Head of caudate nucleus (tissue), 42 donors: ENCODE measurements at regions not wholly inside any gene's neighbourhood (a gene's known extent, or its start where the extent isn't known, plus 50 kb on each side); places are given as distances from the start of the nearest gene placed in this dataset.
"Not testable (repeated sequence)": the region's sequence is repeated elsewhere in the genome, so short reads cannot be mapped to it uniquely, and the experiment has no call there.

Experiments used
- DNase-seq, 42 donors: peaks; one replicate each; pipeline versions ENCODE4 v3.0.0 to v3.0.0-alpha.2; 2020 to 2021; ENCODE audit warnings: mixed read lengths in 7 of 42
- intact Hi-C: fragments of 100-400 bp; cut with DNase I; formaldehyde crosslinking; loops from one replicate; pipeline ENCODE4 v1.15.0; 2022

DNA sequence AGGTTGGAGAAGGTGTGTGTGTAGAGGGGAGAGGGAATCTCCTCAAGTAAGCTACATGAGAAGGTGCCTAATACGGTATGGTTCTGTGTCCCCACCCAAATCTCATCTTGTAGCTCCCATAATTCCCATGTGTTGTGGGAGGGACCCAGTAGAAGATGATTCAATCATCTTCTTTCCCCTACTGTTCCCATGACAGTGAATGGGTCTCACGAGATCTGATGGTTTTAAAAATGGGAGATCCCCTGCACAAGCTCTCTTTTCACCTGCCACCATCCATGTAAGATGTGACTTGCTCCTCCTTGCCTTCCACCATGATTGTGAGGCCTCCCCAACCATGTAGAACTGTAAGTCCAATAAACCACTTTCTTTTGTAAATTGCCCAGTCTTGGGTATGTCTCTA, 106.1 kb upstream of the PLEKHG1 start:
- intact Hi-C loops, DNase-seq: not testable (repeated sequence)

DNA sequence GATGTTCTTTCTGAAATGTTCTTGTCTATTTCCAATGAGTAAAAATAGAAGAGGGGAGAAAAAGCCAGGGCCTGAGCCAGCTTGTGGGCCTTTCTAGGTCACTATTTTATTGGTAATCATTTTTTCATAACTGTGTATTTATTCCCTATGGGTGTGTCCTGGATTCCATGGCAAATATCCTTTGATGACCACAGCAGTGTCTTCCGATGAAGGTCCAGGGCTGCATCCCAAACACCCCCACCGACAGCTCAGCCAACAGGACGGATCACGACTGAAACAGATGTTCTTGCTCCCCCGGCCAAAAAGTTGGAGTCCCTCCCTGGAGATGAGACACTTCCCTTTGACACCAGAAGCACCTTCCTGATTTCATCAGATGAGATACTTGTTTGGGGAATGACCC, 105.4 kb upstream of the PLEKHG1 start:
- intact Hi-C loops: no loop called here
- no peak for DNase-seq

DNA sequence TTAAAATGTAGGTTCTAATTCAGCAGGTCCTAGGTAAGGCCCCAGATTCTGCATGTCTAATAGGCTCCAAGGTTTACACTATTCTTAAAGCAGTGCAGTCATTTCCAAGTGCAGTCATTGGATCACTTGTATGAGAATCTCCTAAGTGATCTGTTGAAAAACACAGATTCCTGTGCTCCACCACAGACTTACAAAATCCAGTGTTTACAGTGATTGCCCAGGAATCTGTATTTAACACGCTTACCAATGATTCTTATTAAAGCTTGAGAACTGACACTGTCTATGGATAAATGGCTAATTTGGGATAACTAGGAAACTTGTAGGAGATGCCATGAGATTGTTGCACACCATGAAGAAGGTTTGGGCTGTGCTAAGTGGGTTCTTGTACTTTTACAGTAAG, 104.6 kb upstream of the PLEKHG1 start:
- intact Hi-C loops: no loop called here
- no peak for DNase-seq

- intact Hi-C loops: no loop called here
- no peak for DNase-seq
Observed at GRCh38 chr6:150496629-150497028, 103.1 kb upstream of the PLEKHG1 start.

- no peak for DNase-seq
- intact Hi-C loops: no loop called here
Observed at GRCh38 chr6:150499882-150500312, 99.8 kb upstream of the PLEKHG1 start.

- DNase-seq, intact Hi-C loops: not testable (repeated sequence)
Observed at GRCh38 chr6:150500568-150500967, 99.1 kb upstream of the PLEKHG1 start.

- DNase-seq: no peak
- intact Hi-C loops: no loop called here
Observed at GRCh38 chr6:150503041-150503440, 96.6 kb upstream of the PLEKHG1 start.

DNA sequence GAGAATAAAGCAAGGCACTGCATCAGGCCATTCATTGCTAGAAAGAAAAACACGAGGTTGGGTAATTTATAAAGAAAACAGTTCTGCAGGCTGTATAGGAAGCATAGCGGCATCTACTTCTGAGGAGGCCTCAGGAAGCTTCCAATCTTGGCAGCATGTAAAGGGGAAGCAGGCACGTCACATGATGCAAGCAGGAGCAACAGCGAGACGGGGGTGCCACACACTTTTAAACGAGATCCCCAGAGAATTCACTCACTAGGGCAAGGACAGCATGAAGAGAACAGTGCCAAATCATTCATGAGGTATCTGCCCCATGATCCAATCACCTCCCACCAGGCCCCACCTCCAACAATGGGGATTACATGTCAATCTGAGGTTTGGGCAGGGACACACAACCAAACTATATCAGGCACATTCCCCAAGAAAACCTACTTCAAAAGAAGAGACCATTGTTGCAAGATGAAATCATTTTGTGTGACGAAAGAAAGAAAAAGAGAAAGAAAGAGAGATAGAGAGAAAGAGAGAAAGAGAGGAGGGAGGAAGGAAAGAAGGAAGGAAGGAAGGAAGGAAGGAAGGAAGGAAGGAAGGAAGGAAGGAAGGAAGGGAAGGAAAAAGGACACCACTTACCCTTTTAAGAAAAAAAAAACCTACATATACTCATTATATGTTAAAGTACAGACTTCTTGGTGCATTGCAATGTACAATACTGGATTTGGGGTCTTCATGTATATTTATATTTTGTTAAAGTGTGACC, 95.9 kb upstream of the PLEKHG1 start:
- no peak for DNase-seq
- intact Hi-C loops: no loop called here

- intact Hi-C loops, DNase-seq: not testable (repeated sequence)
Observed at GRCh38 chr6:150507361-150507760, 92.3 kb upstream of the PLEKHG1 start.

GRCh38 chr6:150510576-150510975, 89.1 kb upstream of the PLEKHG1 start:
- intact Hi-C loops: no loop called here
- DNase-seq: no peak

DNA sequence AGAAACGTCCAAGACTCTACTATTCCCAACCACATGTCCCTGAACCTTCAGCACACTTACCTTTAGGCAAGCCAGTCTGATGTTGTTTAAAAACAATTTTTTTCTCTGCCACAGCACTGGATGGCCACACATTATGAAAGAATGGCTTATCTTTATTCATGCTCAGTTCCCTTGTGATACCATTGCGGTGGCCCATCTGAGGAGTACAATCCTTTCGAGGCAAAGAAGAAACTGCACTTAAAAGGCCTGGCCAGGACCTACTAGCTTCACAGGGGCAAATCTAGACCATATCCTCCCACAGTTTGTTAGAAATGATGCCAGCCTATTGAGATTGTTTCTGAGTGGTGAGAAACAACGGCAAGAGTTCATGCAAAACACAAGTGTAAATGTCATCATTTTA, 88.4 kb upstream of the PLEKHG1 start:
- intact Hi-C loops: no loop called here
- no peak for DNase-seq

GRCh38 chr6:150514806-150515380, 84.8 kb upstream of the PLEKHG1 start:
- no peak for DNase-seq
- intact Hi-C loops: no loop called here

GRCh38 chr6:150516199-150516598, 83.5 kb upstream of the PLEKHG1 start:
- no peak for DNase-seq
- intact Hi-C loops: no loop called here

DNA sequence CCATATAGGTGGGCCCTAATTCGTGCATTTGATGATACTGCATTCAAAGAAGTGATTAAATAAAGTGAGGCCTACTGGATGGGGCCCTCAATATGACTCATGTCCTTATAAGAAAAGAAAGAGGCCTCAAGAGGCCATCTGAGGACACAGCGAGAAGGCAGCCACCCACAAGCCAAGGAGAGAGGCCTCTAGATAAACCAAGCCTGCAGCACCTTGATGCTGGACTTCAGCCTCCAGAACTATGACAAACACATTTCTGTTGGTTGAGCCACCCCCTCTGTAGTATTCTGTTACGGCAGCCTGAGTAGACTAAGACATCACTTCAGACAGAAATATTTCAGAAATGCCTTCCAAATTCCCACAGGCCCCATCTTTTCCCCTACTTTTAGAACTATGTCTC, 82.5 kb upstream of the PLEKHG1 start:
- no peak for DNase-seq
- intact Hi-C loops: no loop called here

DNA sequence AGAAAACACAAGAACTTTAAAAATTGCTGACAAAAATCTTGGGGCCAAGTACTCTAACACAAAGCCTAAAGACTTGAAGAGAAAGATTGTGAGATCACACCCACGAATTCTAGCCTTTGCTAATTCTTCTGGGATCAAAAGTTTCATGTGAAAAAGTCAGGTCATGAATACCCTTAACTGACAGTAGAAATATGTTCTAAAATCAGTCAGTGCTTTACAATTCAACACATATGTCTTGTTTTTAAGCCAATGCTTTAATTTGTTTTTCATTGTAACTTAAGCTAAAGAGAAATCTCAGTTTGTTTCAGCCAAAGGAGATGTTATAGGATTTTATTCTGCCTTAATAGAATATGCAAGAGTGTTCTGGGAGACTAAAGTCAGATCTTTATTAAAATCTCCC, 78.2 kb upstream of the PLEKHG1 start:
- intact Hi-C loops: no loop called here
- no peak for DNase-seq

DNA sequence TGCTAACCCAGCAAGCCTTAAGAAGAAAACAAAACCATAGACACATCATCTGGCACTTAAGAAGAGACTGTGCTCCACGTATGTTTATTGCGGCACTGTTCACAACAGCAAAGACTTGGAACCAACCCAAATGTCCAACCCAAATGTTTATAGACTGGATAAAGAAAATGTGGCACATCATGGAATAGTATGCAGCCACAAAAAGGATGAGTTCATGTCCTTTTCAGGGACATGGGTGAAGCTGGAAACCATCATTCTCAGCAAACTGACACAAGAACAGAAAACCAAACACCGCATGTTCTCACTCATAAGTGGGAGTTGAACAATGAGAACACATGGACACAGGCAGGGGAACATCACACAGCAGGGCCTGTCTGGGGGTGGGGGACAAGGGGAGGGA, 76.5 kb upstream of the PLEKHG1 start:
- intact Hi-C loops, DNase-seq: not testable (repeated sequence)

DNA sequence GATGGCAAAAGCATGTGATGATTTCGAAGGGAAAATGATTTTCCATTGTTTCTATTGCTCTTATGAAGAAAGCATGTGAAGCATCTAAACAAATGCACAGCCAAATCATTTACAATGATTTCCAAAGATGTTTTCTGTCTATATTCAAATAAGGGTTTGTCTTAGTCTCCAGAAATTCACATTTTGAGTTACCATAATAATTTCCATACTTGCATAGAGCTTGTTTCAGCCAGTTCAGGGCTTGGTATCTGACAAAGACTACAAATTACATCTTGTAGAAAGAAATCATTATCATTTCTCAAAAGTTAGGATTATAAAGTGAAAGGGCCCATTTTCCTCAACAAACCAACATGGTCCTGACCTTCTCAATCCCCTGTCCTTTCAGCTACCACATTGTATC, 74.4 kb upstream of the PLEKHG1 start:
- no peak for DNase-seq
- intact Hi-C loops: no loop called here

GRCh38 chr6:150527100-150527499, 72.6 kb upstream of the PLEKHG1 start:
- intact Hi-C loops: no loop called here
- no peak for DNase-seq

DNA sequence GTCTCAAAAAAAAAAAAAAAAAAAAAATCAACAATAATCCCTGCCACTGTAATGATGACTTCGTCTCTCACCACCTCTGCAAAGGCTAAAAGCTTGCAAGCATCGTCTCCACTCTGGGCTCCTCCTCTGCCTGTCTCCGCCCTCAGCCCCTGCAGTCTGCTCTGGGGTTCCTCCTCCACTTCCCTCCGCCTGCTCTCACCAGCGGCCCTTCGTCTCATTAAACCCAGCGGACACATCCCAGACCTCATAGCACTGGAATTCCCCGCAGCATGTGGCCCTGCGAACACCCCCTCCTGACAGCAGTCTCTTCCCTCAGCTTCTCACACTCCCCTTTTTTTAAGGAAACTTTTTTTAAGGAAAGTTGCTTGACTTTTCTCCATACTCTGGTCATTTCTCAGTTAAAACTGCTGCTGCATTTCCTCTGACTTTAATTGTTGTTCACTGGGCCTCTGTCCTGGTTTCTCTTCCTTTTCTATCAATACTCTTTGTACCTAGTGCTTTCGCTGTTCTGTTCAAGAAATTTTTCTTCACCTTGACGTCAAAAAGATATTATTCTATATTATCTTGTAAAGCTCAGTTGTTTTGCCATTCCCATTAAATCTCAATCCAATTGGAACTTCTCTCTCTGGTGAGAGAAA, 70.9 kb upstream of the PLEKHG1 start:
- intact Hi-C loops: no loop called here
- DNase-seq: peak in 14 of 42 donors; percentile 3 to 48 (median 19)

DNA sequence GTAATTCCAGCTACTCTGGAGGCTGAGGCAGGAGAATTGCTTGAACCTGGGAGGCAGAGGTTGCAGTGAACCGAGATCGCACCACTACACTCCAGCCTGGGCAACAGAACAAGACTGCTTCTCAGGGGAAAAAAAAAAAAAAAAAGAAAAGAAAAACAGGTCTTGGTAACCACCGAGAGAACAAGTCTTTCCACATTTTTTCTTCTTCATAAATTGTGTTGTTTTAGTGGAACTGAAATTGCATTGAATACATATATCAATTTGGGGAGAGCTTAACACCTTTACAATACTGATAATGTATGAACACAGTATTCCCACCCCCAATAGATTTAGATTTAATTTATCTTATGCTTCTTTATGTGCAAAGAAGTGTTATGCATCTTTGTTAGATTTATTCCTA, 70.0 kb upstream of the PLEKHG1 start:
- no peak for DNase-seq
- intact Hi-C loops: no loop called here

DNA sequence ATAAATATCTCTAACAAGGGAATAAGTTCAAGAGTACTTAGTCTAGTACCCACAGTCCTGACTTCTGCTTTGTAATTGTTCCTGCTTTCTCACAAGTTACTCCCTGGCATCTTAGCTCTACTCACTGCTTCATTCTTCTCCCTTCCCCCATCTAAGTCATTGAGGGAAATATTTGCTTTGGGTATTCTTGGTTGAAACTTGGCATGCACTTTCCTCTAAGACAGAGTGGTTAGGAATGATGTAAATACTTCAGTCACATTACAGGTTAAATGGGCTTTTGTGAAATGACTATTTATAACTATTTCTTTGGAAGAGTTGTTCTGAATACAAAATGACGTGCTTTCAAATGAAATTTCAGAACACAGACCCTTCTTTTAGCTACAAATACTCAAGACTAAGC, 67.7 kb upstream of the PLEKHG1 start:
- intact Hi-C loops: no loop called here
- no peak for DNase-seq
